Testis (tissue), 2 donors: ENCODE measurements at regions not wholly inside any gene's neighbourhood (a gene's known extent, or its start where the extent isn't known, plus 50 kb on each side); places are given as distances from the start of the nearest gene placed in this dataset.

ENCODE experiments used
- CTCF ChIP-seq, 3 experiments: fragments of 450-650 bp in 2 of 3; fragments of 200-600 bp in 1 of 3; sonication (generic) in 1 of 3; IDR thresholded peaks; one replicate each; pipeline ENCODE4 v1.5.1; 2016 to 2019; ENCODE audit warnings: antibody characterized with exemption in 3 of 3, mild to moderate bottlenecking in 2 of 3, moderate library complexity in 1 of 3
- POLR2A ChIP-seq: fragments of 450-650 bp; IDR thresholded peaks from one replicate; pipeline ENCODE4 v1.6.1; 2017; ENCODE audit warnings: antibody characterized with exemption, mild to moderate bottlenecking, moderate library complexity

- TF ChIP-seq CTCF (IDR thresholded peaks at IDR 0.05) (no peak), POLR2A (no peak)
Observed at GRCh38 chr7:153472516-153472915, 579.7 kb upstream of the DPP6 start.
